GM18951 (cell line): ENCODE measurements at regions not wholly inside any gene's neighbourhood (a gene's known extent, or its start where the extent isn't known, plus 50 kb on each side); places are given as distances from the start of the nearest gene placed in this dataset.
"Not testable (repeated sequence)": the region's sequence is repeated elsewhere in the genome, so short reads cannot be mapped to it uniquely, and the experiment has no call there.

Experiments used
- POLR2A ChIP-seq: IDR thresholded peaks from 4 replicates; pipeline ENCODE4 v1.6.1; 2011; ENCODE audit warnings: mild to moderate bottlenecking; ENCODE audit not compliant: insufficient read length, insufficient read depth; ENCODE audit errors: extremely low read depth
- in situ Hi-C: fragments of 300-500 bp; cut with MboI; formaldehyde crosslinking; loops from one replicate; pipeline ENCODE4 v1.12.0; 2022; ENCODE audit warnings: low sequenced_read_pairs, mixed read lengths, inconsistent platforms; ENCODE audit not compliant: unreplicated experiment

GRCh38 chr2:59171019-59171418 is 929.9 kb upstream of the FANCL start:
- in situ Hi-C loops: no loop called here
- no peak for TF ChIP-seq POLR2A

- in situ Hi-C loops: no loop called here
- no peak for TF ChIP-seq POLR2A
Measured at GRCh38 chr2:59168766-59169165, 927.6 kb upstream of the FANCL start.

- no peak for TF ChIP-seq POLR2A
- in situ Hi-C loops: no loop called here
Measured at GRCh38 chr2:59167514-59167913, 926.4 kb upstream of the FANCL start.

- in situ Hi-C loops: not testable (repeated sequence)
Measured at GRCh38 chr2:59157908-59158307, 916.8 kb upstream of the FANCL start.

GRCh38 chr2:59151805-59152204 is 910.7 kb upstream of the FANCL start:
- no peak for TF ChIP-seq POLR2A
- in situ Hi-C loops: no loop called here

GRCh38 chr2:59150217-59150849 is 909.2 kb upstream of the FANCL start:
- in situ Hi-C loops: no loop called here
- no peak for TF ChIP-seq POLR2A

- no peak for TF ChIP-seq POLR2A
- in situ Hi-C loops: no loop called here
Measured at GRCh38 chr2:59149271-59149670, 908.1 kb upstream of the FANCL start.

- TF ChIP-seq POLR2A: no peak
- in situ Hi-C loops: no loop called here
Measured at GRCh38 chr2:59112258-59112657, 871.1 kb upstream of the FANCL start.

- TF ChIP-seq POLR2A: no peak
- in situ Hi-C loops: no loop called here
Measured at GRCh38 chr2:59096973-59097372, 855.8 kb upstream of the FANCL start.

GRCh38 chr2:59093571-59093970 is 852.4 kb upstream of the FANCL start:
- TF ChIP-seq POLR2A: no peak
- in situ Hi-C loops: no loop called here

- no peak for TF ChIP-seq POLR2A
- in situ Hi-C loops: no loop called here
Measured at GRCh38 chr2:59084326-59084725, 843.2 kb upstream of the FANCL start.

GRCh38 chr2:59083075-59083828 is 842.1 kb upstream of the FANCL start:
- no peak for TF ChIP-seq POLR2A
- in situ Hi-C loops: no loop called here

GRCh38 chr2:59082657-59083056 is 841.5 kb upstream of the FANCL start:
- in situ Hi-C loops: no loop called here
- no peak for TF ChIP-seq POLR2A

GRCh38 chr2:59080451-59081181 is 839.5 kb upstream of the FANCL start:
- in situ Hi-C loops: no loop called here
- no peak for TF ChIP-seq POLR2A
